GM12892 (cell line): ENCODE measurements at regions not wholly inside any gene's neighbourhood (a gene's known extent, or its start where the extent isn't known, plus 50 kb on each side); places are given as distances from the start of the nearest gene placed in this dataset.

ENCODE experiments used
- DNase-seq: peaks from one replicate; pipeline ENCODE4 v3.0.0; 2011; ENCODE audit not compliant: insufficient read length
- FAIRE-seq: peaks from 2 replicates; lab custom pipeline; 2011; peaks lifted over from hg19 to GRCh38; lab: Jason Lieb, UNC
- POLR2A ChIP-seq: IDR thresholded peaks from 2 replicates; pipeline ENCODE4 v1.6.1; 2011; ENCODE audit warnings: low read depth, low read length, control low read depth
- POLR2AphosphoS5 ChIP-seq: IDR thresholded peaks from 2 replicates; pipeline ENCODE4 v1.6.1; 2011; ENCODE audit warnings: low read depth, low read length, control low read depth
- TAF1 ChIP-seq: IDR thresholded peaks from 2 replicates; pipeline ENCODE4 v1.6.1; 2011; ENCODE audit warnings: low read depth, mild to moderate bottlenecking, control low read depth, low read length, borderline replicate concordance

GRCh38 chr14:46057799-46058198 lies 593.8 kb downstream of the RPL10L start:
- no peak for TF ChIP-seq POLR2AphosphoS5
- FAIRE-seq, result no peak

GRCh38 chr14:46054526-46054925 lies 597.1 kb downstream of the RPL10L start:
- TF ChIP-seq TAF1 (no peak), POLR2AphosphoS5 (no peak), POLR2A (no peak)
- DNase-seq (no peak), FAIRE-seq (no peak)

More at GRCh38 chr14:46057799-46058198, 593.8 kb downstream of the RPL10L start:
- no peak for DNase-seq

- DNase-seq (no peak), FAIRE-seq (no peak)
- TF ChIP-seq POLR2A (no peak), TAF1 (no peak), POLR2AphosphoS5 (no peak)
These were observed 598.4 kb downstream of the RPL10L start for GRCh38 chr14:46053221-46053620.

GRCh38 chr14:46051796-46052195 lies 599.8 kb downstream of the RPL10L start:
- DNase-seq (no peak), FAIRE-seq (no peak)
- no peak for TF ChIP-seq TAF1
- TF ChIP-seq POLR2A, result no peak
- TF ChIP-seq POLR2AphosphoS5, result no peak

- FAIRE-seq, result no peak
- no peak for DNase-seq
- TF ChIP-seq TAF1 (no peak), POLR2A (no peak), POLR2AphosphoS5 (no peak)
These were observed 603.5 kb downstream of the RPL10L start for GRCh38 chr14:46048127-46048526.

- FAIRE-seq (no peak), DNase-seq (no peak)
These were observed 615.5 kb downstream of the RPL10L start for GRCh38 chr14:46036099-46036498.

GRCh38 chr14:46034305-46034704 lies 617.3 kb downstream of the RPL10L start:
- DNase-seq, result no peak
- TF ChIP-seq TAF1 (no peak), POLR2AphosphoS5 (no peak), POLR2A (no peak)
- FAIRE-seq, result no peak

More at GRCh38 chr14:46036099-46036498, 615.5 kb downstream of the RPL10L start:
- TF ChIP-seq POLR2AphosphoS5 (no peak), TAF1 (no peak), POLR2A (no peak)

GRCh38 chr14:46018846-46019420 lies 632.6 kb downstream of the RPL10L start:
- DNase-seq, result no peak
- TF ChIP-seq POLR2A (no peak), POLR2AphosphoS5 (no peak), TAF1 (no peak)
- no peak for FAIRE-seq

- TF ChIP-seq TAF1 (no peak), POLR2A (no peak), POLR2AphosphoS5 (no peak)
- no peak for FAIRE-seq
- no peak for DNase-seq
These were observed 643.2 kb downstream of the RPL10L start for GRCh38 chr14:46008348-46008747.

GRCh38 chr14:45998554-45998953 lies 653.0 kb downstream of the RPL10L start:
- FAIRE-seq (no peak), DNase-seq (no peak)
- no peak for TF ChIP-seq POLR2AphosphoS5

GRCh38 chr14:45990252-45990651 lies 661.3 kb downstream of the RPL10L start:
- FAIRE-seq (no peak), DNase-seq (no peak)
- TF ChIP-seq TAF1, result no peak
- TF ChIP-seq POLR2AphosphoS5, result no peak
- no peak for TF ChIP-seq POLR2A

GRCh38 chr14:45976001-45976400 lies 675.6 kb downstream of the RPL10L start:
- TF ChIP-seq TAF1 (no peak), POLR2A (no peak), POLR2AphosphoS5 (no peak)
- FAIRE-seq (no peak), DNase-seq (no peak)

GRCh38 chr14:45972416-45972815 lies 679.2 kb downstream of the RPL10L start:
- DNase-seq (no peak), FAIRE-seq (no peak)

GRCh38 chr14:45970621-45971020 lies 681.0 kb downstream of the RPL10L start:
- TF ChIP-seq TAF1 (no peak), POLR2A (no peak), POLR2AphosphoS5 (no peak)
- FAIRE-seq (no peak), DNase-seq (no peak)

More at GRCh38 chr14:45972416-45972815, 679.2 kb downstream of the RPL10L start:
- TF ChIP-seq POLR2AphosphoS5 (no peak), TAF1 (no peak), POLR2A (no peak)
